B cell (primary cell): ENCODE measurements at regions not wholly inside any gene's neighbourhood (a gene's known extent, or its start where the extent isn't known, plus 50 kb on each side); places are given as distances from the start of the nearest gene placed in this dataset.

Source experiments
- ATAC-seq: fragments of 200-7000 bp; cut with Tn5 transposase; one replicate; pipeline ENCODE4 v1.10.0; 2021; ENCODE audit warnings: low read depth, mild to moderate bottlenecking, moderate number of reproducible peaks, moderate library complexity
- CTCF ChIA-PET: fragments of 350-600 bp; sonication (Branson Sonifier 250); formaldehyde crosslinking; loops from one replicate; lab custom pipeline; 2021; ENCODE audit warnings: antibody characterized with exemption, inconsistent platforms; lab: Charles Lee
- POLR2A ChIA-PET: fragments of 350-600 bp; sonication (Branson Sonifier 250); formaldehyde crosslinking; loops from one replicate; lab custom pipeline; 2021; ENCODE audit warnings: antibody characterized with exemption; lab: Charles Lee
- DNase-seq: peaks from one replicate; pipeline ENCODE4 v3.0.0; 2013
- H2AFZ ChIP-seq: 2 replicates; pipeline ENCODE4 v1.6.1; 2012; ENCODE audit warnings: mild to moderate bottlenecking, low read depth, low read length; ENCODE audit not compliant: insufficient read depth, poor library complexity, severe bottlenecking
- H3K27ac ChIP-seq, 2 donors: 1 replicate in 1 of 2; 2 replicates in 1 of 2; pipeline ENCODE4 v1.5.1; 2012 to 2013; ENCODE audit warnings: low read length in 2 of 2, mild to moderate bottlenecking in 2 of 2, moderate library complexity in 1 of 2
- H3K27me3 ChIP-seq, 4 experiments: fragments of 200-600 bp in 1 of 4; sonication (generic) in 1 of 4; replicated peaks in 1 of 4; 1 replicate in 2 of 4; 2 replicates in 2 of 4; pipeline versions ENCODE4 v1.6.1 to v1.7.0; 2013 to 2016; ENCODE audit warnings: low read length in 3 of 4, mild to moderate bottlenecking in 2 of 4, mixed read lengths in 1 of 4, moderate library complexity in 1 of 4; ENCODE audit not compliant: insufficient read depth in 4 of 4, control insufficient read depth in 3 of 4; ENCODE audit errors: control extremely low read depth in 1 of 4
- H3K36me3 ChIP-seq, 2 experiments: replicated peaks in 1 of 2; 1 replicate in 1 of 2; 2 replicates in 1 of 2; pipeline versions ENCODE4 v1.6.1 to v1.7.1; 2013; ENCODE audit warnings: low read length in 1 of 2; ENCODE audit not compliant: insufficient read depth in 2 of 2, control insufficient read depth in 1 of 2; ENCODE audit errors: control extremely low read depth in 1 of 2, extremely low read depth in 1 of 2
- H3K4me1 ChIP-seq, 2 donors: fragments of 200-600 bp in 1 of 2; sonication (generic) in 1 of 2; 1 replicate in 1 of 2; 2 replicates in 1 of 2; pipeline versions ENCODE4 v1.5.1 to v1.6.1; 2013 to 2017; ENCODE audit warnings: low read length in 2 of 2; ENCODE audit not compliant: control insufficient read depth in 2 of 2, insufficient read depth in 2 of 2
- H3K4me2 ChIP-seq: replicated peaks from 2 replicates; pipeline ENCODE3; 2012; ENCODE audit warnings: mild to moderate bottlenecking, low read depth, low read length; ENCODE audit not compliant: poor library complexity, severe bottlenecking
- H3K4me3 ChIP-seq, 5 experiments: fragments of 200-600 bp in 1 of 5; sonication (generic) in 1 of 5; 1 replicate in 3 of 5; 2 replicates in 2 of 5; pipeline versions ENCODE4 v1.5.1 to v1.7.0; 2011 to 2016; ENCODE audit warnings: low read length in 4 of 5, mild to moderate bottlenecking in 4 of 5, low read depth in 2 of 5, control low read depth in 1 of 5, moderate library complexity in 1 of 5; ENCODE audit not compliant: insufficient read depth in 1 of 5; ENCODE audit errors: control extremely low read depth in 1 of 5, extremely low read depth in 1 of 5
- H3K79me2 ChIP-seq: fragments of 200-600 bp; sonication (generic); one replicate; pipeline ENCODE4 v1.6.0; 2016; ENCODE audit warnings: low read length; ENCODE audit not compliant: control insufficient read depth, insufficient read depth
- H3K9ac ChIP-seq: fragments of 200-600 bp; sonication (generic); 2 replicates; pipeline ENCODE4 v1.6.1; 2017; ENCODE audit warnings: mild to moderate bottlenecking, low read length, moderate library complexity
- H3K9me3 ChIP-seq, 3 donors: one replicate each; pipeline versions ENCODE4 v1.6.1 to v1.7.1; 2013; ENCODE audit warnings: low read length in 2 of 3; ENCODE audit not compliant: control insufficient read depth in 2 of 3, insufficient read depth in 1 of 3; ENCODE audit errors: control extremely low read depth in 1 of 3
- H4K20me1 ChIP-seq: 2 replicates; pipeline ENCODE4 v1.6.0; 2012; ENCODE audit warnings: mild to moderate bottlenecking, low read length; ENCODE audit not compliant: insufficient read depth, control insufficient read depth, poor library complexity, severe bottlenecking
- H3K27ac Mint-ChIP-seq: one replicate; pipeline ENCODE4 v1.8.0; 2021; ENCODE audit warnings: mixed read lengths
- H3K27me3 Mint-ChIP-seq: one replicate; pipeline ENCODE4 v1.8.0; 2021; ENCODE audit warnings: mixed read lengths
- H3K4me1 Mint-ChIP-seq: one replicate; pipeline ENCODE4 v1.8.0; 2021; ENCODE audit warnings: mixed read lengths
- H3K4me3 Mint-ChIP-seq: one replicate; pipeline ENCODE4 v1.8.0; 2021; ENCODE audit warnings: mixed read lengths
- H3K9me3 Mint-ChIP-seq: one replicate; pipeline ENCODE4 v1.8.0; 2022; ENCODE audit warnings: mixed read lengths; ENCODE audit not compliant: insufficient read depth
- CTCF ChIP-seq: fragments of 200-600 bp; IDR thresholded peaks from one replicate; pipeline ENCODE4 v1.8.0; 2022; ENCODE audit warnings: antibody characterized with exemption, mild to moderate bottlenecking
- EZH2 ChIP-seq: IDR thresholded peaks from 2 replicates; pipeline ENCODE4 v1.6.1; 2012; ENCODE audit warnings: borderline replicate concordance, low read depth, mild to moderate bottlenecking, moderate library complexity, low read length; ENCODE audit not compliant: insufficient read depth, poor library complexity, severe bottlenecking
- WGBS: methylation state at CpG from one replicate; pipeline ENCODE4 v1.1.5; 2013; ENCODE audit warnings: missing lambda C conversion rate; ENCODE audit not compliant: insufficient coverage; 5-methylcytosine and 5-hydroxymethylcytosine counted together
- intact Hi-C: fragments of 100-400 bp; cut with micrococcal nuclease; formaldehyde crosslinking; loops from one replicate; pipeline ENCODE4 v1.10.0; 2022

- ChIA-PET POLR2A (no interaction called here), CTCF (no interaction called here)
- no peaks in the 10 kb centered on the region for H3K27me3 ChIP-seq
- no peak overlapping the region for H3K4me2 ChIP-seq
- H3K27me3 Mint-ChIP-seq, result no peaks in the 10 kb centered on the region
- H3K4me1 ChIP-seq, result no peaks in the 10 kb centered on the region
- no peak overlapping the region for H3K4me3 ChIP-seq
- H3K9me3 ChIP-seq, result no peaks in the 10 kb centered on the region
- DNase-seq, result no peak
- H3K9me3 Mint-ChIP-seq, result peaks cover 3% of the 10 kb centered on the region
- H3K27ac ChIP-seq, result no peak overlapping the region
- no peak overlapping the region for H3K27ac Mint-ChIP-seq
- TF ChIP-seq CTCF (no peak), EZH2 (no peak)
- H3K9ac ChIP-seq, result no peak overlapping the region
- no peak for ATAC-seq
- no peaks in the 10 kb centered on the region for H3K4me1 Mint-ChIP-seq
- H4K20me1 ChIP-seq, result no peaks in the 10 kb centered on the region
- intact Hi-C loops, result no loop called here
- H3K36me3 ChIP-seq, result no peaks in the 10 kb centered on the region
- 80% methylated on average over 2 of the region's 3 CpGs for WGBS
- H3K4me3 Mint-ChIP-seq, result no peak overlapping the region
- no peaks in the 10 kb centered on the region for H3K79me2 ChIP-seq
- H2AFZ ChIP-seq, result no peak overlapping the region
Measured at GRCh38 chr4:32864713-32865351, 2144.7 kb downstream of the PCDH7 start.

- no peak overlapping the region for H3K27ac ChIP-seq
- no peaks in the 10 kb centered on the region for H4K20me1 ChIP-seq
- no peak overlapping the region for H3K9ac ChIP-seq
- Mint-ChIP-seq H3K4me3 (no peak overlapping the region), H3K27me3 (no peaks in the 10 kb centered on the region), H3K4me1 (no peaks in the 10 kb centered on the region), H3K9me3 (peaks cover 3% of the 10 kb centered on the region), H3K27ac (no peak overlapping the region)
- TF ChIP-seq CTCF (no peak), EZH2 (no peak)
- CTCF ChIA-PET, result no interaction called here
- H3K9me3 ChIP-seq, result no peaks in the 10 kb centered on the region
- no peak for DNase-seq
- no peaks in the 10 kb centered on the region for H3K4me1 ChIP-seq
- no peaks in the 10 kb centered on the region for H3K27me3 ChIP-seq
- 100% methylated on average over 2 of the region's 5 CpGs for WGBS
- H2AFZ ChIP-seq, result no peak overlapping the region
- H3K36me3 ChIP-seq, result no peaks in the 10 kb centered on the region
- H3K79me2 ChIP-seq, result no peaks in the 10 kb centered on the region
- no peak for ATAC-seq
- intact Hi-C loops, result no loop called here
- POLR2A ChIA-PET, result no interaction called here
- no peak overlapping the region for H3K4me3 ChIP-seq
- no peak overlapping the region for H3K4me2 ChIP-seq
Measured at GRCh38 chr4:32876546-32876945, 2156.4 kb downstream of the PCDH7 start.
